ENCODE measurements at regions not wholly inside any gene's neighbourhood (a gene's known extent, or its start where the extent isn't known, plus 50 kb on each side); places are given as distances from the start of the nearest gene placed in this dataset.

- TF ChIP-seq POLR2AphosphoS5 (IDR thresholded peaks at IDR 0.05) (no peak), POLR2A (IDR thresholded peaks at IDR 0.05) (no peak), EP300 (IDR thresholded peaks at IDR 0.05; ENCODE audit: low read depth) (no peak)
- TF ChIP-seq, protein P1, sequence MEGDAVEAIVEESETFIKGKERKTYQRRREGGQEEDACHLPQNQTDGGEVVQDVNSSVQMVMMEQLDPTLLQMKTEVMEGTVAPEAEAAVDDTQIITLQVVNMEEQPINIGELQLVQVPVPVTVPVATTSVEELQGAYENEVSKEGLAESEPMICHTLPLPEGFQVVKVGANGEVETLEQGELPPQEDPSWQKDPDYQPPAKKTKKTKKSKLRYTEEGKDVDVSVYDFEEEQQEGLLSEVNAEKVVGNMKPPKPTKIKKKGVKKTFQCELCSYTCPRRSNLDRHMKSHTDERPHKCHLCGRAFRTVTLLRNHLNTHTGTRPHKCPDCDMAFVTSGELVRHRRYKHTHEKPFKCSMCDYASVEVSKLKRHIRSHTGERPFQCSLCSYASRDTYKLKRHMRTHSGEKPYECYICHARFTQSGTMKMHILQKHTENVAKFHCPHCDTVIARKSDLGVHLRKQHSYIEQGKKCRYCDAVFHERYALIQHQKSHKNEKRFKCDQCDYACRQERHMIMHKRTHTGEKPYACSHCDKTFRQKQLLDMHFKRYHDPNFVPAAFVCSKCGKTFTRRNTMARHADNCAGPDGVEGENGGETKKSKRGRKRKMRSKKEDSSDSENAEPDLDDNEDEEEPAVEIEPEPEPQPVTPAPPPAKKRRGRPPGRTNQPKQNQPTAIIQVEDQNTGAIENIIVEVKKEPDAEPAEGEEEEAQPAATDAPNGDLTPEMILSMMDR (IDR thresholded peaks at IDR 0.05) = no peak
Measured at GRCh38 chr4:165725352-165725751, 147.7 kb upstream of the TLL1 start.

Data from transverse colon (tissue), 4 donors.